CD4-positive, alpha-beta memory T cell (primary cell): ENCODE measurements at regions not wholly inside any gene's neighbourhood (a gene's known extent, or its start where the extent isn't known, plus 50 kb on each side); places are given as distances from the start of the nearest gene placed in this dataset.

Experiments used
- CTCF ChIA-PET: fragments of 350-600 bp; sonication (Branson Sonifier 250); formaldehyde crosslinking; loops from one replicate; lab custom pipeline; 2021; ENCODE audit warnings: inconsistent platforms; ENCODE audit not compliant: partially characterized antibody; lab: Charles Lee
- POLR2A ChIA-PET: fragments of 350-600 bp; sonication (Branson Sonifier 250); formaldehyde crosslinking; loops from one replicate; lab custom pipeline; 2021; ENCODE audit not compliant: partially characterized antibody; lab: Charles Lee
- DNase-seq, 5 donors: peaks; one replicate each; pipeline versions ENCODE4 v3.0.0 to v3.0.0-alpha.2; 2020 to 2022; ENCODE audit warnings: mixed read lengths in 1 of 5
- H3K27ac ChIP-seq: one replicate; pipeline ENCODE4 v1.7.0; 2013; ENCODE audit warnings: low read depth, low read length
- H3K27me3 ChIP-seq: 2 replicates; pipeline ENCODE4 v1.7.0; 2013; ENCODE audit warnings: mild to moderate bottlenecking, low read length, moderate library complexity; ENCODE audit not compliant: insufficient read depth
- H3K36me3 ChIP-seq: 2 replicates; pipeline ENCODE4 v1.7.0; 2013; ENCODE audit warnings: mild to moderate bottlenecking, low read length, moderate library complexity; ENCODE audit not compliant: insufficient read depth
- H3K4me1 ChIP-seq: 2 replicates; pipeline ENCODE4 v1.7.0; 2013; ENCODE audit warnings: mild to moderate bottlenecking, low read length, moderate library complexity; ENCODE audit not compliant: insufficient read depth
- H3K4me3 ChIP-seq, 2 donors: one replicate each; pipeline ENCODE4 v1.7.0; 2013; ENCODE audit warnings: low read length in 2 of 2, mild to moderate bottlenecking in 1 of 2
- H3K9me3 ChIP-seq, 2 donors: one replicate each; pipeline ENCODE4 v1.7.0; 2013; ENCODE audit warnings: low read length in 2 of 2, control low read depth in 1 of 2; ENCODE audit not compliant: control insufficient read depth in 1 of 2
- H3K27ac Mint-ChIP-seq, 7 donors: one replicate each; pipeline ENCODE4 v1.8.0; 2020 to 2021; ENCODE audit warnings: mixed read lengths in 7 of 7, mild to moderate bottlenecking in 6 of 7, inconsistent platforms in 3 of 7, moderate library complexity in 3 of 7
- H3K27me3 Mint-ChIP-seq, 2 donors: one replicate each; pipeline ENCODE4 v1.8.0; 2020 to 2021; ENCODE audit warnings: mixed read lengths in 2 of 2
- H3K36me3 Mint-ChIP-seq, 2 donors: one replicate each; pipeline ENCODE4 v1.8.0; 2020 to 2021; ENCODE audit warnings: mixed read lengths in 2 of 2, inconsistent platforms in 1 of 2, mild to moderate bottlenecking in 1 of 2
- H3K4me1 Mint-ChIP-seq, 4 donors: one replicate each; pipeline ENCODE4 v1.8.0; 2020 to 2021; ENCODE audit warnings: mixed read lengths in 4 of 4, mild to moderate bottlenecking in 1 of 4
- H3K4me3 Mint-ChIP-seq, 8 donors: one replicate each; pipeline ENCODE4 v1.8.0; 2020 to 2021; ENCODE audit warnings: mixed read lengths in 8 of 8, mild to moderate bottlenecking in 7 of 8, moderate library complexity in 6 of 8, inconsistent platforms in 3 of 8
- H3K9me3 Mint-ChIP-seq, 8 donors: one replicate each; pipeline ENCODE4 v1.8.0; 2020 to 2021; ENCODE audit warnings: mixed read lengths in 8 of 8, mild to moderate bottlenecking in 5 of 8, inconsistent platforms in 3 of 8, moderate library complexity in 1 of 8
- intact Hi-C: fragments of 100-400 bp; cut with micrococcal nuclease; formaldehyde crosslinking; loops from one replicate; pipeline ENCODE4 v1.15.1; 2023

DNA sequence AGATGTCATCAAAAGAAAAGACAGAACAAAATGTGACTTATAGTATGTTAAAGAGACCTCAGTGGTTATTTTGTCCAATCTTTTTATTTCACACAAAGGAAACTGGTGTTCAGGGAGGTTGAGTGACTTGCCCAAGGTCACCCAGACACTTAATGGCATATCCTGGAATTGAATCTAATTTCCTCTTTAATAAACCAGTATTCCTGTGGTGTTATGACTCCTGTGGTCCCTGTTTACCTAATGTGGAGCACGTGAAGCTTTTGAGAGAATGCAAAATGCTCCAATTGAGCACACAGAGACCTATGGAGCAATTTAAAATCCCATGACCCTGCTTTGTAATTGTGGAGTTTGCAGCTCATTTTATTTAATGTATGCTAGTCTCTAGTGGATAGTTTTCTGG is 251.9 kb downstream of the REEP3 start:
- Mint-ChIP-seq H3K9me3 (no peaks in the 10 kb centered on the region), H3K27me3 (peaks cover 0 to 11% of the 10 kb centered on the region in 2 donors), H3K4me1 (no peaks in the 10 kb centered on the region), H3K36me3 (no peaks in the 10 kb centered on the region), H3K4me3 (no peak overlapping the region), H3K27ac (no peak overlapping the region)
- Histone ChIP-seq H3K4me3 (no peak overlapping the region), H3K27ac (no peak overlapping the region), H3K4me1 (no peaks in the 10 kb centered on the region), H3K9me3 (no peaks in the 10 kb centered on the region), H3K36me3 (no peaks in the 10 kb centered on the region), H3K27me3 (no peaks in the 10 kb centered on the region)
- POLR2A ChIA-PET, result no interaction called here
- CTCF ChIA-PET, result no interaction called here
- no peak for DNase-seq
- intact Hi-C loops, result no loop called here

- Mint-ChIP-seq H3K36me3 (no peaks in the 10 kb centered on the region), H3K4me1 (no peaks in the 10 kb centered on the region), H3K9me3 (peaks cover 0 to 4% (median 0%) of the 10 kb centered on the region in 8 donors), H3K4me3 (no peak overlapping the region), H3K27me3 (peaks cover 4 to 13% of the 10 kb centered on the region in 2 donors), H3K27ac (no peak overlapping the region)
- CTCF ChIA-PET, result no interaction called here
- intact Hi-C loops, result no loop called here
- POLR2A ChIA-PET, result no interaction called here
- no peak for DNase-seq
- H3K9me3 ChIP-seq, result no peaks in the 10 kb centered on the region
- H3K4me3 ChIP-seq, result no peak overlapping the region
- H3K36me3 ChIP-seq, result no peaks in the 10 kb centered on the region
- H3K27ac ChIP-seq, result no peak overlapping the region
- no peaks in the 10 kb centered on the region for H3K4me1 ChIP-seq
- H3K27me3 ChIP-seq, result no peaks in the 10 kb centered on the region
Measured at GRCh38 chr10:63773962-63774361, 252.8 kb downstream of the REEP3 start.

GRCh38 chr10:63780101-63780500 is 258.9 kb downstream of the REEP3 start:
- no peaks in the 10 kb centered on the region for H3K27me3 ChIP-seq

GRCh38 chr10:63781226-63781625 is 260.0 kb downstream of the REEP3 start:
- no peaks in the 10 kb centered on the region for H3K9me3 ChIP-seq
- no peak overlapping the region for H3K4me3 ChIP-seq
- no peaks in the 10 kb centered on the region for H3K27me3 ChIP-seq
- H3K36me3 ChIP-seq, result no peaks in the 10 kb centered on the region
- no peak overlapping the region for H3K27ac ChIP-seq
- H3K9me3 Mint-ChIP-seq, result peaks cover 0 to 4% (median 0%) of the 10 kb centered on the region in 8 donors
- no peak for DNase-seq
- no peaks in the 10 kb centered on the region for H3K36me3 Mint-ChIP-seq
- H3K4me3 Mint-ChIP-seq, result no peak overlapping the region
- no peak overlapping the region for H3K27ac Mint-ChIP-seq
- no peaks in the 10 kb centered on the region for H3K4me1 Mint-ChIP-seq
- intact Hi-C loops, result no loop called here
- peaks cover 23 to 27% of the 10 kb centered on the region in 2 donors for H3K27me3 Mint-ChIP-seq
- no peaks in the 10 kb centered on the region for H3K4me1 ChIP-seq
- POLR2A ChIA-PET, result no interaction called here
- CTCF ChIA-PET, result no interaction called here

More at GRCh38 chr10:63780101-63780500, 258.9 kb downstream of the REEP3 start:
- Histone ChIP-seq H3K4me3 (no peak overlapping the region), H3K9me3 (no peaks in the 10 kb centered on the region), H3K4me1 (no peaks in the 10 kb centered on the region), H3K27ac (no peak overlapping the region), H3K36me3 (no peaks in the 10 kb centered on the region)
- Mint-ChIP-seq H3K9me3 (peaks cover 0 to 4% (median 0%) of the 10 kb centered on the region in 8 donors), H3K36me3 (no peaks in the 10 kb centered on the region), H3K4me1 (no peaks in the 10 kb centered on the region), H3K27ac (no peak overlapping the region), H3K27me3 (peaks cover 20 to 23% of the 10 kb centered on the region in 2 donors), H3K4me3 (no peak overlapping the region)
- DNase-seq, result no peak
- POLR2A ChIA-PET, result no interaction called here
- intact Hi-C loops, result no loop called here
- CTCF ChIA-PET, result no interaction called here

DNA sequence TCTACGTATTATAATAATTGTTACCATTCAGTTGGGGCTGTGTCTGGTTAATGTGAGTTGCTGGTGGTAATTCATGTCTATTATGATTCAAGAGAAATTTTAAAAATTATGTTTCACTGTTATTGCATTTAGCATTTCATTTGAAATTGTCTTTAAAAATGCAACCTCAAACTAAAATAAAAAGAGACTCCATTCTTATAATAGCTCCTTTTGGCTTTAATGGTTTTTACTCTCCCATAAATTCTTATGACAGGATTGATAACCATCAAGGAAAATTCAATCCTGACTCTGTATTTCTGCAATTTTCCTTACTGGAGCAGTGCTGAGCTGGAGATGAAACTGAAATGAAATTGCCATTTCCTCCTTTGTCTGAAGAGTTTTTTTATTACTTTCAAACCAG is 262.7 kb downstream of the REEP3 start:
- DNase-seq, result no peak
- Mint-ChIP-seq H3K27me3 (peaks cover 21 to 25% of the 10 kb centered on the region in 2 donors), H3K4me3 (no peak overlapping the region), H3K9me3 (peaks cover 0 to 5% (median 0%) of the 10 kb centered on the region in 8 donors), H3K36me3 (no peaks in the 10 kb centered on the region), H3K4me1 (no peaks in the 10 kb centered on the region), H3K27ac (no peak overlapping the region)
- intact Hi-C loops, result no loop called here
- CTCF ChIA-PET, result interaction anchor here (0.6 kb wide), 1 partner anchor 1252 kb away, joined by 3 read pairs; no protein-coding TSS in a partner anchor
- H3K27ac ChIP-seq, result no peak overlapping the region
- H3K4me1 ChIP-seq, result no peaks in the 10 kb centered on the region
- H3K9me3 ChIP-seq, result no peaks in the 10 kb centered on the region
- POLR2A ChIA-PET, result no interaction called here
- H3K4me3 ChIP-seq, result no peak overlapping the region
- H3K36me3 ChIP-seq, result no peaks in the 10 kb centered on the region
- no peaks in the 10 kb centered on the region for H3K27me3 ChIP-seq

- Mint-ChIP-seq H3K27ac (no peak overlapping the region), H3K9me3 (peaks cover 0 to 5% (median 0%) of the 10 kb centered on the region in 8 donors), H3K27me3 (peaks cover 4 to 10% of the 10 kb centered on the region in 2 donors), H3K4me3 (no peak overlapping the region), H3K4me1 (no peaks in the 10 kb centered on the region), H3K36me3 (no peaks in the 10 kb centered on the region)
- POLR2A ChIA-PET, result no interaction called here
- Histone ChIP-seq H3K36me3 (no peaks in the 10 kb centered on the region), H3K27ac (no peak overlapping the region), H3K27me3 (no peaks in the 10 kb centered on the region), H3K4me1 (no peaks in the 10 kb centered on the region), H3K9me3 (no peaks in the 10 kb centered on the region), H3K4me3 (no peak overlapping the region)
- intact Hi-C loops, result no loop called here
- no peak for DNase-seq
- CTCF ChIA-PET, result no interaction called here
Measured at GRCh38 chr10:63788152-63788821, 267.1 kb downstream of the REEP3 start.

DNA sequence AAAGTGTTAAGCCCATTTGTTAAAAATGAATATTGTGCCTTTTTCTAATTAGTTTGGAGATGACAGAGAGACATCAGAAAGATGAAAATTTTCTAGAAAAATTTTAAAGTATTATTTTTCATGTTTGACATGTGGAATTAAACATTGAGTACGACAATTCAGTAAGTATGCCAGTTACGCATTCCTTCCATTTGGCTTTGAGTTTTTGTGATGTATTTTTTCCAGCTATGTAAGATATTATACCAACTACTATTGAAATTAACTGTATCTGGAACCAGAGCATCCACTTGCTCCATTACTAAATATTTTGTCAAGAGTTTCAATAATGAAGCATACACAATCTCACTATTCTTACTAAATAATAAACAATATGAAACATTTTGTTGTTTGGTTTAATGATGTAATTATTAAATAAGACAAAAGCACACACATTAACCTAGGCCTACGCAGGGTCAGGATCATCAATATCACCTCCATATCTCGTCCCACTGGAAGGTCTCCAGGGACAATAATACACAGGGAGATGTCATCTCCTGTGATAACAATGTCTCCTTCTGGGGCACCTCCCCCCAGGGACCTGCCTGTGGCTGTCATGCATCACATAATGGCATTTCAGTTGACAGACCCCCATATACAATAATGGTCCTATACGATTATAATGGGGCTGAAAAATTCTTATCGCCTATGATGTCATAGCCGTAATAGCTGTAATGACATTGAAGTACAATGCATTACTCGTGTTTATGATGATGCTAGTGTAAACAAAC is 274.1 kb downstream of the REEP3 start:
- H3K27me3 ChIP-seq, result no peaks in the 10 kb centered on the region
- H3K27ac ChIP-seq, result no peak overlapping the region
- H3K36me3 ChIP-seq, result no peaks in the 10 kb centered on the region
- POLR2A ChIA-PET, result no interaction called here
- Mint-ChIP-seq H3K4me1 (peaks cover 1 to 14% (median 6%) of the 10 kb centered on the region in 4 donors), H3K27ac (no peak overlapping the region), H3K36me3 (no peaks in the 10 kb centered on the region), H3K27me3 (no peaks in the 10 kb centered on the region), H3K9me3 (peaks cover 0 to 2% (median 0%) of the 10 kb centered on the region in 8 donors), H3K4me3 (no peak overlapping the region)
- CTCF ChIA-PET, result no interaction called here
- no peaks in the 10 kb centered on the region for H3K4me1 ChIP-seq
- H3K4me3 ChIP-seq, result no peak overlapping the region
- no peaks in the 10 kb centered on the region for H3K9me3 ChIP-seq
- no peak for DNase-seq
- intact Hi-C loops, result no loop called here
